ENCODE measurements at regions not wholly inside any gene's neighbourhood (a gene's known extent, or its start where the extent isn't known, plus 50 kb on each side); places are given as distances from the start of the nearest gene placed in this dataset.

- Histone ChIP-seq H3K4me1 (ENCODE audit: control insufficient read depth, insufficient read depth, low read length) (peaks cover 4% of the 10 kb centered on the region), H3K4me3 (ENCODE audit: low read depth, low read length) (no peak overlapping the region), H3K27ac (ENCODE audit: low read depth, low read length) (no peak overlapping the region), H3K36me3 (ENCODE audit: control insufficient read depth, insufficient read depth, low read length) (no peaks in the 10 kb centered on the region), H3K9me3 (ENCODE audit: control insufficient read depth, insufficient read depth, low read length) (no peaks in the 10 kb centered on the region), H3K27me3 (ENCODE audit: control insufficient read depth, insufficient read depth, low read length) (no peaks in the 10 kb centered on the region)
- DNase-seq (ENCODE audit: low read depth in 4 of 6, low spot score in 6 of 6): no peak
- WGBS (ENCODE audit: insufficient coverage): 80% methylated on average over 1 of the region's 3 CpGs
Measured at GRCh38 chr21:41029571-41029970, 138.4 kb upstream of the BACE2 start.

GRCh38 chr21:41031701-41032220 is 136.2 kb upstream of the BACE2 start:
- peak in 1 of 6 donors; percentile 72 for DNase-seq (ENCODE audit: low read depth in 4 of 6, low spot score in 6 of 6)
- WGBS (ENCODE audit: insufficient coverage): 82% methylated on average over 2 of the region's 3 CpGs

GRCh38 chr21:41032541-41032940 is 135.4 kb upstream of the BACE2 start:
- no peak overlapping the region for H3K4me3 ChIP-seq (ENCODE audit: low read depth, low read length)
- no peaks in the 10 kb centered on the region for H3K27me3 ChIP-seq (ENCODE audit: control insufficient read depth, insufficient read depth, low read length)
- H3K9me3 ChIP-seq (ENCODE audit: control insufficient read depth, insufficient read depth, low read length): peaks cover 4% of the 10 kb centered on the region
- DNase-seq (ENCODE audit: low read depth in 4 of 6, low spot score in 6 of 6): no peak
- no peak overlapping the region for H3K27ac ChIP-seq (ENCODE audit: low read depth, low read length)
- no CpG with 5 or more reads among the region's 1 CpG for WGBS (ENCODE audit: insufficient coverage)
- no peaks in the 10 kb centered on the region for H3K36me3 ChIP-seq (ENCODE audit: control insufficient read depth, insufficient read depth, low read length)
- H3K4me1 ChIP-seq (ENCODE audit: control insufficient read depth, insufficient read depth, low read length): peaks cover 3% of the 10 kb centered on the region

More at GRCh38 chr21:41031701-41032220, 136.2 kb upstream of the BACE2 start:
- Histone ChIP-seq H3K27ac (ENCODE audit: low read depth, low read length) (no peak overlapping the region), H3K27me3 (ENCODE audit: control insufficient read depth, insufficient read depth, low read length) (no peaks in the 10 kb centered on the region), H3K36me3 (ENCODE audit: control insufficient read depth, insufficient read depth, low read length) (no peaks in the 10 kb centered on the region), H3K4me1 (ENCODE audit: control insufficient read depth, insufficient read depth, low read length) (no peaks in the 10 kb centered on the region), H3K9me3 (ENCODE audit: control insufficient read depth, insufficient read depth, low read length) (peaks cover 4% of the 10 kb centered on the region), H3K4me3 (ENCODE audit: low read depth, low read length) (no peak overlapping the region)

GRCh38 chr21:41037212-41037611 is 130.7 kb upstream of the BACE2 start:
- peak in 3 of 6 donors; percentile 50 to 90 (median 56) for DNase-seq (ENCODE audit: low read depth in 4 of 6, low spot score in 6 of 6)
- Histone ChIP-seq H3K27me3 (ENCODE audit: control insufficient read depth, insufficient read depth, low read length) (no peaks in the 10 kb centered on the region), H3K27ac (ENCODE audit: low read depth, low read length) (no peak overlapping the region), H3K36me3 (ENCODE audit: control insufficient read depth, insufficient read depth, low read length) (no peaks in the 10 kb centered on the region), H3K4me1 (ENCODE audit: control insufficient read depth, insufficient read depth, low read length) (peaks cover 8% of the 10 kb centered on the region), H3K4me3 (ENCODE audit: low read depth, low read length) (no peak overlapping the region), H3K9me3 (ENCODE audit: control insufficient read depth, insufficient read depth, low read length) (peaks cover 4% of the 10 kb centered on the region)
- WGBS (ENCODE audit: insufficient coverage): 43% methylated on average over 3 of the region's 6 CpGs

DNA sequence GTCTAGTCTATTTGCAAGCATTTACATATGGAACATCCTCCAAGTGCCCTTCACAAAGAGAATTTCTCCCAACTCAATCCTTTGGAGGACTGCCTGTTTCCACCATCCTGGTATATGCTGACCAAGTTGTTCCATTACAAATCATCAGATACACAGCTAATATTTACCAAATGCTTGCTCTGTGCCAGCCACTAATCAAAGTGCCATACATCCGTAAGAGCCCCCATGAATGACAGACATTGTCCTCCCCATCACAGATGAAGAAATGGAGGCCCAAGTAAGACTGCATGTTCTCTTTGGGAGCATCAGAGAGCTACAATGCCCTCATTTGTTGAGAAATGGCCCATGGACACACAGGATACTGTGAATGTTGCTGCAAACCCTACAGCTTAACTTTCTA is 130.0 kb upstream of the BACE2 start:
- Histone ChIP-seq H3K9me3 (ENCODE audit: control insufficient read depth, insufficient read depth, low read length) (peaks cover 4% of the 10 kb centered on the region), H3K4me1 (ENCODE audit: control insufficient read depth, insufficient read depth, low read length) (peaks cover 8% of the 10 kb centered on the region), H3K27ac (ENCODE audit: low read depth, low read length) (peak overlapping the region; percentile 7), H3K36me3 (ENCODE audit: control insufficient read depth, insufficient read depth, low read length) (no peaks in the 10 kb centered on the region), H3K27me3 (ENCODE audit: control insufficient read depth, insufficient read depth, low read length) (no peaks in the 10 kb centered on the region), H3K4me3 (ENCODE audit: low read depth, low read length) (no peak overlapping the region)
- DNase-seq (ENCODE audit: low read depth in 4 of 6, low spot score in 6 of 6): peak in 3 of 6 donors; percentile 26 to 67 (median 44)
- WGBS (ENCODE audit: insufficient coverage): 43% methylated on average over 1 of the region's 1 CpG

- Histone ChIP-seq H3K9me3 (ENCODE audit: control insufficient read depth, insufficient read depth, low read length) (no peaks in the 10 kb centered on the region), H3K4me3 (ENCODE audit: low read depth, low read length) (no peak overlapping the region), H3K36me3 (ENCODE audit: control insufficient read depth, insufficient read depth, low read length) (no peaks in the 10 kb centered on the region), H3K4me1 (ENCODE audit: control insufficient read depth, insufficient read depth, low read length) (peaks cover 15% of the 10 kb centered on the region), H3K27ac (ENCODE audit: low read depth, low read length) (no peak overlapping the region), H3K27me3 (ENCODE audit: control insufficient read depth, insufficient read depth, low read length) (no peaks in the 10 kb centered on the region)
- WGBS (ENCODE audit: insufficient coverage): no CpG with 5 or more reads among the region's 2 CpGs
- no peak for DNase-seq (ENCODE audit: low read depth in 4 of 6, low spot score in 6 of 6)
Measured at GRCh38 chr21:41043014-41043413, 124.9 kb upstream of the BACE2 start.

GRCh38 chr21:41045534-41046268 is 122.3 kb upstream of the BACE2 start:
- H3K4me3 ChIP-seq (ENCODE audit: low read depth, low read length): no peak overlapping the region
- peak in 2 of 6 donors; percentile 66 to 90 for DNase-seq (ENCODE audit: low read depth in 4 of 6, low spot score in 6 of 6)
- no peak overlapping the region for H3K27ac ChIP-seq (ENCODE audit: low read depth, low read length)
- no peaks in the 10 kb centered on the region for H3K27me3 ChIP-seq (ENCODE audit: control insufficient read depth, insufficient read depth, low read length)
- 22% methylated on average over 9 of the region's 17 CpGs for WGBS (ENCODE audit: insufficient coverage)
- peaks cover 13% of the 10 kb centered on the region for H3K4me1 ChIP-seq (ENCODE audit: control insufficient read depth, insufficient read depth, low read length)
- H3K36me3 ChIP-seq (ENCODE audit: control insufficient read depth, insufficient read depth, low read length): no peaks in the 10 kb centered on the region
- no peaks in the 10 kb centered on the region for H3K9me3 ChIP-seq (ENCODE audit: control insufficient read depth, insufficient read depth, low read length)

GRCh38 chr21:41048145-41048544 is 119.8 kb upstream of the BACE2 start:
- H3K4me1 ChIP-seq (ENCODE audit: control insufficient read depth, insufficient read depth, low read length): peaks cover 13% of the 10 kb centered on the region
- no peaks in the 10 kb centered on the region for H3K36me3 ChIP-seq (ENCODE audit: control insufficient read depth, insufficient read depth, low read length)
- no peak overlapping the region for H3K4me3 ChIP-seq (ENCODE audit: low read depth, low read length)
- no peak overlapping the region for H3K27ac ChIP-seq (ENCODE audit: low read depth, low read length)
- DNase-seq (ENCODE audit: low read depth in 4 of 6, low spot score in 6 of 6): peak in 1 of 6 donors; percentile 90
- WGBS (ENCODE audit: insufficient coverage): no CpG with 5 or more reads among the region's 1 CpG
- no peaks in the 10 kb centered on the region for H3K9me3 ChIP-seq (ENCODE audit: control insufficient read depth, insufficient read depth, low read length)
- H3K27me3 ChIP-seq (ENCODE audit: control insufficient read depth, insufficient read depth, low read length): no peaks in the 10 kb centered on the region

DNA sequence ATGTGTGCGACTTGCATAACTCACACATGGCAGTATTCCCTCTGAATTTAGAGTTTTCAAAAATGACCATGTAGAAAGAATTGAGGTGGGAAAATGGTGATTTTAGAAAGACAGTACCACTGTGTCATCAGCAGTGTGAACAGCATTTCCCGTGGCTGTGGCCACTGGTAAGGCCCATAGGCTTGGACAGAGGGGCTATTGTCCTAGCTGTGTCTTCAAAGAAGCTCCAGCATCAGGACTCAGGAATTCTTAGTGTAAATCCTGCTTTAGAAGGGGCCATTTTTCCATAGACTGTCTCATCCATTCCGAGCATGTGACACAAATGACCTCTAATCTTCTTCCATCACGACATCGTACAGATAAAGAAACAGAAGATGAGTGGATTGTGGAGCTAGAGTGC is 119.3 kb upstream of the BACE2 start:
- Histone ChIP-seq H3K4me3 (ENCODE audit: low read depth, low read length) (no peak overlapping the region), H3K27ac (ENCODE audit: low read depth, low read length) (no peak overlapping the region), H3K9me3 (ENCODE audit: control insufficient read depth, insufficient read depth, low read length) (no peaks in the 10 kb centered on the region), H3K27me3 (ENCODE audit: control insufficient read depth, insufficient read depth, low read length) (no peaks in the 10 kb centered on the region), H3K4me1 (ENCODE audit: control insufficient read depth, insufficient read depth, low read length) (peaks cover 13% of the 10 kb centered on the region), H3K36me3 (ENCODE audit: control insufficient read depth, insufficient read depth, low read length) (no peaks in the 10 kb centered on the region)
- 31% methylated on average over 1 of the region's 5 CpGs for WGBS (ENCODE audit: insufficient coverage)
- no peak for DNase-seq (ENCODE audit: low read depth in 4 of 6, low spot score in 6 of 6)

Data from spinal cord (tissue), 9 donors.